NCI-H345 treated with DMSO at 0.1 percent for 48 hours (cell line): ENCODE measurements at regions not wholly inside any gene's neighbourhood (a gene's known extent, or its start where the extent isn't known, plus 50 kb on each side); places are given as distances from the start of the nearest gene placed in this dataset.

Source experiments
- DNase-seq: peaks from one replicate; lab custom pipeline; 2025; ENCODE audit not compliant: unreplicated experiment; lab: John Stamatoyannopoulos, UW

- DNase-seq = no peak
Measured at GRCh38 chr13:86201477-86201876, 402.3 kb upstream of the SLITRK6 start.

- DNase-seq = no peak
Measured at GRCh38 chr13:86193281-86193680, 394.1 kb upstream of the SLITRK6 start.

GRCh38 chr13:86188170-86188569, 389.0 kb upstream of the SLITRK6 start:
- no peak for DNase-seq

GRCh38 chr13:86185636-86186035, 386.4 kb upstream of the SLITRK6 start:
- DNase-seq = no peak

- no peak for DNase-seq
Measured at GRCh38 chr13:86185107-86185506, 385.9 kb upstream of the SLITRK6 start.

- no peak for DNase-seq
Measured at GRCh38 chr13:86174622-86175021, 375.4 kb upstream of the SLITRK6 start.

GRCh38 chr13:86172961-86173360, 373.7 kb upstream of the SLITRK6 start:
- DNase-seq = no peak

- DNase-seq = no peak
Measured at GRCh38 chr13:86161257-86161656, 362.0 kb upstream of the SLITRK6 start.

- no peak for DNase-seq
Measured at GRCh38 chr13:86155756-86156155, 356.5 kb upstream of the SLITRK6 start.

- no peak for DNase-seq
Measured at GRCh38 chr13:86142080-86142479, 342.9 kb upstream of the SLITRK6 start.

GRCh38 chr13:86135856-86136255, 336.6 kb upstream of the SLITRK6 start:
- DNase-seq = no peak

- DNase-seq = no peak
Measured at GRCh38 chr13:86121881-86122280, 322.7 kb upstream of the SLITRK6 start.

- DNase-seq = no peak
Measured at GRCh38 chr13:86109107-86109506, 309.9 kb upstream of the SLITRK6 start.

- no peak for DNase-seq
Measured at GRCh38 chr13:86108334-86108733, 309.1 kb upstream of the SLITRK6 start.

- no peak for DNase-seq
Measured at GRCh38 chr13:86098511-86098910, 299.3 kb upstream of the SLITRK6 start.

GRCh38 chr13:86095351-86095750, 296.1 kb upstream of the SLITRK6 start:
- no peak for DNase-seq

GRCh38 chr13:86090181-86090580, 291.0 kb upstream of the SLITRK6 start:
- DNase-seq = no peak

- no peak for DNase-seq
Measured at GRCh38 chr13:86087244-86087643, 288.0 kb upstream of the SLITRK6 start.

- DNase-seq = no peak
Measured at GRCh38 chr13:86085890-86086289, 286.7 kb upstream of the SLITRK6 start.

GRCh38 chr13:86082121-86082520, 282.9 kb upstream of the SLITRK6 start:
- no peak for DNase-seq

GRCh38 chr13:86080340-86080995, 281.2 kb upstream of the SLITRK6 start:
- no peak for DNase-seq

GRCh38 chr13:86066611-86067365, 267.6 kb upstream of the SLITRK6 start:
- no peak for DNase-seq

- no peak for DNase-seq
Measured at GRCh38 chr13:86052141-86052540, 252.9 kb upstream of the SLITRK6 start.
